ENCODE measurements at regions not wholly inside any gene's neighbourhood (a gene's known extent, or its start where the extent isn't known, plus 50 kb on each side); places are given as distances from the start of the nearest gene placed in this dataset.
"Not testable (repeated sequence)": the region's sequence is repeated elsewhere in the genome, so short reads cannot be mapped to it uniquely, and the experiment has no call there.

DNA sequence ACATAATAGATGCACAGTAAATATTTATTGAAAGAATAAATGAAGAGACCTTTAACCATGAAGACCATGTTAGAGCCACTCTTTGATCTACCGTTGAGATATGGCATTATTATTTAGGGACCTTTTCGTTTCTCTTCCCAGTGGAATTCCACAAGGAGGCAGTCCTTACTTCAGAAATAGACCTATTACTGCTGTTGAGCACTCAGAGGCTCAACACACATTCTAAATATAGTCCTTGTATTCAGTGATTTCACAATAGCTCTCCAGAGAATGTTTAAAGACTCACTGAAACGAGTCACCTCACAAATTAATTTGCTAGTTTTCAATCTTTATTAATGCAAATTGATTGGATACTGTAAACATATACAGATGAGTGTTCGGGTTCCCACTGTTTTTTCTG is 603.8 kb downstream of the CDH8 start:
- no peak for DNase-seq (ENCODE audit: low read depth)

DNA sequence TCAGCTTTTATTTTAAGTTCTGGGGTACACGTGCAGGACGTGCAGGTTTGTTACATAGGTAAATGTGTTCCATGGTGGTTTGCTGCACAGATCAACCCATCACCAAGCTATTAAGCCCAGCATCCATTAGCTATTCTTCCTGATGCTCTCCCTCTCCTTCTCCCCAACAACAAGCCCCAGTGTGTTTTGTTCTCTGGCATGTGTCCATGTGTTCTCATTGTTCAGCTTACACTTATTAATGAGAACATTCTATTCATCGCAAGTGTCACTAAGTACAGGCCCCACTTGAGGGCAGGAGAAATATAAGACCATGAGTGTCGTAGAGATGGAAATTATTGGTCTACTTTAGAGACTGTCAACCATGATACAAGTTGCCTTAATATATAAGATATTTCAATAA is 615.1 kb downstream of the CDH8 start:
- DNase-seq (ENCODE audit: low read depth) = no peak

DNA sequence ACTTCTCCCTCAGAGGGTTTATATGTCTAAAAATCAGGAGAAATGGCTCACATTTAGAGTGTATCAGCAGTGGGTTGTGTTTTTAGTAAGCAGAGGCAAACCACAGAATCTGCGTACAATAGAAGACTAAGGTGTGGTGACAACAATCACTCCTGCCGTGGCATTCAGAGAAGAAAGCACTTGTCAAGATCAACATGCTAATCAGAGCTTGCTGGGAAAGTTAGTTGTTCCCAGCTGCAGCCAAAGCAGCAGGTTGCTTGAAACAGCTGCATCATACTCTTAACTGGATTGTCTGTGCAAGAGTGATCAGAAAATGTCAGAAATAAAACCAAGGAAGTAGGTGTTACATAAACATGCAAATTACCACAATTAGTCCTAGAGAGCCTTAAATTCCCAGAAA is 616.4 kb downstream of the CDH8 start:
- DNase-seq (ENCODE audit: low read depth) = no peak

DNA sequence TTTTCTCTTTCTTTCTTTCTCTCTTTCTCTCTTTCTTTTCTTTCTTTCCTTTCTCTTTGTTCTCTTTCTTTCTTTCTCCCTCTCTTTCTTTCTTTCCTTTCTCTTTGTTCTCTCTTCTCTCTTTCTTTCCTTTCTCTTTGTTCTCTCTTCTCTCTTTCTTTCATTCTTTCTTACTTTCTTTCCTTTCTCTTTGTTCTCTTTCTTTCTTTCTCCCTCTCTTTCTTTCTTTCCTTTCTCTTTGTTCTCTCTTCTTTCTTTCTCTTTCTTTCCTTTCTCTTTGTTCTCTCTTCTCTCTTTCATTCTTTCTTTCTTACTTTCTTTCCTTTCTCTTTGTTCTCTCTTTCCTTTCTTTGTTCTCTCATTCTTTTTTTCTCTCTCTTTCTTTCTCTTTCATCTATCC is 617.4 kb downstream of the CDH8 start:
- DNase-seq (ENCODE audit: low read depth) = not testable (repeated sequence)

DNA sequence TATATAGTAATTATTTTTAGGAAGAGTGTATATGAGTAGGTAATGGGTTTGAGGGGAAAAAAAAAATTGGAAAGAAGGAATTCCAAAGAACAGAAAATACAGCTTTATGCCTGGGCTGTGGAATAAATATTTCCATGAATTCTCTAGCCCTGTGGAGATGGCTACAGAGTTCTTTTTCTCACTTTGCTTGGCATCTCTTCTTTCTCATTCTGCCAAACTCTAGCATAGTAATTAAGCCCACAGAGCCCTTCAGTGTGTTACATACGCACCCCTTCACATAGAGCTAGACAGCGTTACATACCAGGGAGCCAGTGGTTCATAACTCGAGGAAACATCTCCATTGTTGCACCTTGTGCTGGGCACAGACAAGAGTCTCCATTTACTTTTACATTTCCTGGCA is 621.1 kb downstream of the CDH8 start:
- DNase-seq (ENCODE audit: low read depth) = no peak

DNA sequence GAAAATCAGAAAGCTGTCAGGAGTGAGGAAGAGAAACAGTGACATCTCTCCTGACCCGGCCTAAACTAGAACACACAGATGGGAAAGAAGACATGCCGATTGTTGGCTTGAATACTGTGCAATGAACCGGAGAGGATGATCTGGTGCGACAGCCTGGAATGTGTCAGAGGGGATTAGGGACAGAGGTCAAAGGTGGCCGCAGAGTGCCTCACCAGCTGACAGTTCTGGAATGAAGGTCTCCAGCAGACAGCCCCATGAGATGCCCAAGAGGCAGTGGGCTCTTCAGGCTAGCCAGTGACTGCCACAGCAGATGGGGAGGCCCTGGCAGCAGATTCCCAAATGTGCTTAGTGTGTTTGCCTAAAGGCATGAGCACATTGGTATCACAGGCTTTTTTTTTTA is 623.2 kb downstream of the CDH8 start:
- DNase-seq (ENCODE audit: low read depth) = no peak

DNA sequence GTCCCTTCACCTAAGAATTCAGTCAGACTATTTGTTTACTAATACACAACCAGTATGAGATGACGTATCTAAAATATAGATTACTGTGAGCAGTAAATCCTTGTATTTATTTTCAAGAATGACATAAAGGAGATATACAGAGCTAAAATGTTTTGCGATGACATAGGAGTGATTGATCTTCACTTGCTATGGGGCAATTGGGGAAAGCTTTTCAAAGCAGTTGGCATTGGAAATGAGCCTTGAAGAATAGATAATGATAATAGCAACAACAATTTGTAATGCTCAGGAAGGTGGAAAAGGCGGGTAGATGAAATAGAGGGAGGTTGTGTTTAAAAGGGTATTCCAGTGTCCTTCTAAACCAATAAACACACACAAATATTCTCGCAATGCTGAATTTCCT is 623.7 kb downstream of the CDH8 start:
- DNase-seq (ENCODE audit: low read depth) = no peak

DNA sequence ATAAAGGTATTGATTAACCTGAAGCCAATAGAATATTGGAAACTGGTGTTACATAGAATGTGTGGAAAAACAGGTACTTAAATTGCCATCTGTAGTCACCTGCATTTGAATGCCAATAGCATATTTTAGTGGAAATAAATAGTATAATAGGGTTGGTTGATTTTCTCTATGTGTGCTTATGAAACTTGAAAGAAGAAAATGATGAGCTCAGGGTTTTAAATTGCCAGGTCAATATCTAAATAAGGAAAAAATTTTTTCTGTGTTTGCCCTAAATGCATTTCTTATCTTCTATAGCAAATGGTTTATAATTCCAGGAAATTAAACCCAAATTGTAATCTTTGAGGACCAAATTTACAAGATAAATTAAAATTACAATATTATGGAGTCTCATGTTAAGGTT is 626.6 kb downstream of the CDH8 start:
- no peak for DNase-seq (ENCODE audit: low read depth)

DNA sequence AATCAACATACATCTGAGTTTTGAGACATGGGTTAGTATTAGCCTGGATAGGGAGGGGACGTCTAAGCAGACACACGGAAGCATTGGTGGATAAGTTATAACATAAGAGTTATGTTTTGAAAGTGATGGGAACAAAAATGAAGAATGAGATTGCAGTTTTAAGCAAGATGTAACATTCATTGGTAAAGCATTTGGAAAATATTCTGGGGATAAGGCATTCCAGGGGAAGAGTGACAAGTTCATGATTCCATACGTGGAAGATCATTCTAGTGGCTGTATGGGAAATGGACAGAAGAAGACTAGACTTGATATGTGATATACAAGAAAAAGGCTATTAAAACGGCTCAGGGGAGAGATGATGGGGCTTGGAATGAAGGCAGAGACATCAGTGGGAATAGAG is 632.9 kb downstream of the CDH8 start:
- DNase-seq (ENCODE audit: low read depth) = no peak

DNA sequence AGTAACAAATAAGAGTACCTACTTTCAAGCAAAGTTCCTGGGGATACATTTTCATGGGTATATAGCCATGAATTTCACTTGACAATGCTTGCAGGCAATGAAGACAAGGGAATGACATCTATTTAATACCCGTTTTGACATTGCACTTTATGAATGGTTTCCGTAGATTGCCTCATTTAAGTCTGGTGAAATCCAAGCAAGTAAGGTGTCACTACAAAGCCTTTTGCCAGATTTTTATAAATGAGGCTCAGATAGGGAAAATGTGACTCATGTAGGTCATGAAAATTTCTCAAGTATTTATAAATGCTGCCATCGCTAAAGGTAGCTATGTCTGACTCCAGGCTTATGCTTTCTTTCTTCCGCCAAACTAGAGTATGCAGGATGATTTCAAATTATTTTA is 644.3 kb downstream of the CDH8 start:
- DNase-seq (ENCODE audit: low read depth) = no peak

DNA sequence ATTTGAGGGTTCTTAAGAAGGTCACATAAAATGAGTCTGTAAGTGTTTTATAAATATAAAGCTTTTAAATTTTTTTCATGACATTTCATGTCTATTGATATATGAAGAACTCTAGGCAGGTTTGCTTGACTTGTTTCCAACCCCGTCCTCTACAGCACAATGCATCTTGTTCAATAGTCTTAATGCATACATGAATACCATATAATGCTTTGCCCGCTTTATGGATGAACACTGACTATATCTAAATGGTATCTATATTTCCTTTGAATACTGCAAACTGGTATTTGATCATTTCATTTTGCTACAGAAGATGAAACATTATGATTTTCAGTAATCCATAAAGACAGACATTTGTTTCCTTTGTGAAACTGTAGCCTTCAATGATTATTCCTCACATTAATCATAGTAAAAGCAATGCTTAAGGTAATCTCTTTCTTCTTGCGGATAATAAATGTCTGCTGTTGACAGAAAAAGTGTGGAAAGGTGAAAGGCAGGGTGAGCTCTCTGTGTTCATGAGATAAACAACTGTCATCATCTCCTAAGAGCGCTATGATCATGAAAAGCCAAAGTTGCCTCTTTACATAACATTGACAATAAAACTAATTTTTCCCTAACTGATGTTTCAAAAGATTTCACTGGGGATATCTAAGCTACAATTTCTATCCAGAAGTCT is 645.1 kb downstream of the CDH8 start:
- no peak for DNase-seq (ENCODE audit: low read depth)

DNA sequence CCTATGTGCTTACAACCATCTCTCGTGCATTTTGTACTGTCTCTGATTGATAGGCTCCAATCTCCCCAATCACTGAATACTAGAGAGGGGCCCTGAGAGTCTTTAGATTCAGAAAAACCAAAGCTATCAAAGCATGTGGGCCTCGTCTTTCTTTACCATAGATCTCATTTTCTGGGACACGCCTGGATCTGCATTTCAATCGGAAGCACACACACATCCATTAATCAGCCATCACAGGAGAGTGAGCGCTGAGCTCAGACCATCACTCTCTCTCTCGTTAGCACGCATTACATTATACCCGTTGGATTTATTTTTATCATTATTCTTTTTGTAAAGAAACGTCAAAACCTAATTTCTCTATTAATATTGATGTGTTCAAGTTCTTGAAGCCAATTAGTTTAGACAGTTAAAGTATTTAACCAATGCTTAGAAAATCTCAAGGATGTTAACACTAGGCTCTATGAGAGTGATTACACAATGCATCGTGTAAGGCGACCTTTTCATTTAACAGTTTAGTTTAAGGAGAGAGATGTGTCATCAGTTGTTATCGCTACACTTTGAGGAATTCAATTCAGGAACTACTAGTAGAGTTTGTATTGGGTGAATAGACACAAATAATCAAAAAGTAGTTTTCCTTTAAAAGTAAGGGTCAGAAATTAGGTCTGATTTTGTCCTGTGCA is 650.7 kb downstream of the CDH8 start:
- DNase-seq (ENCODE audit: low read depth) = no peak

DNA sequence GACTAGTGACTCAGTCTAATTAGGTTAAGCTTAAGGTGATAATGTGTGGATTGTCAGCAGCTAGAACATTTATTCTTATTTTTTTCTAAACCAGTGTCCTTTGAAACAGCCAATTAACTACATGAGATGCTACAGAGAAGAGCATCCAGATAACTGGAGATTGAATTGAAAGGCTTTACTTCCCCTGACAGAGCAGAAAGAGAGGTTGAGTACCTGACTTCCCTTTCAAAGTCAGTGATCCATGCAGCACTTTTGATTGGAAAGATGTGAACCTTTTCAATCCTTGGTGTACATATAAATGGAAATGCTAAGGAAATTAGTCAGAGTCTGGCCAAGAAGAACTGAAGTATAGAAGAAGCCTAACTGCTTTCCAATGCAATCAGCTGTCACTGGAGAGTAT is 653.8 kb downstream of the CDH8 start:
- no peak for DNase-seq (ENCODE audit: low read depth)

DNA sequence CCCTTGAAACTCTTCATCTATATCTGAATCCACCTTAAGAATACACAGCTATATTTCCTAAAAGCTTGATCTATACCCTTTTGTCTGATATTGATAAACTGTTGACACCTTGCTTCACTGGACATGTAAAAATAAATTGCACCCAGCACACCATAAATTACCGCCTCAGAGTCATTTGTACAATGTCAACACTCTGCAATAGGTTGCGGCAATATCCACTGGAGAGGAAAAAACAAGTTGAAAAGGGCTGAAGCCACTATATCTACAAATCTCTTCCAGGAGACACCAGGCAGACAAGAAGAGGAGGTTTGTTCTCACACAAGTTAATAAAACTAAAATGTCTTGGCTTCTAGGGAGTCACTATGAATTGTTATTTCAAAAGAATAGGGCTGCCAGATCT is 656.9 kb downstream of the CDH8 start:
- no peak for DNase-seq (ENCODE audit: low read depth)

DNA sequence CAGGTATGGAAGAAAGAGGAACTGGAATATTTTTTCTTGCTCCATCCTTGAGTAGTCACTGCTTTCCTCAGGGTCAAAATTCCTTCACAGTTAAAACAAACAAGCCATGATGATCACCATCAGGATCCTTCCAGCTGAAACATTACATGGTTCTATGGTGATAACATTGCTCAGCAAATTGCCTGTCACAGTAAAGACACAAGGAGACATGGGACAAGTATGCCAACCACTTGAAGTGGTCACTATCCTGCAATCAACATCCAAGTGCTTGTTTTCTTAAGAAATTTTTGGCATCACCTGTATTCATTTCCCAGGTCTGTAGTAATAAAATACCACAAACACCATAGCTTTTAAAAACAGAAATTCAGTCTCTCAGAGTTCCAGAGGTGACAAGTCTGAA is 662.2 kb downstream of the CDH8 start:
- DNase-seq (ENCODE audit: low read depth) = no peak

DNA sequence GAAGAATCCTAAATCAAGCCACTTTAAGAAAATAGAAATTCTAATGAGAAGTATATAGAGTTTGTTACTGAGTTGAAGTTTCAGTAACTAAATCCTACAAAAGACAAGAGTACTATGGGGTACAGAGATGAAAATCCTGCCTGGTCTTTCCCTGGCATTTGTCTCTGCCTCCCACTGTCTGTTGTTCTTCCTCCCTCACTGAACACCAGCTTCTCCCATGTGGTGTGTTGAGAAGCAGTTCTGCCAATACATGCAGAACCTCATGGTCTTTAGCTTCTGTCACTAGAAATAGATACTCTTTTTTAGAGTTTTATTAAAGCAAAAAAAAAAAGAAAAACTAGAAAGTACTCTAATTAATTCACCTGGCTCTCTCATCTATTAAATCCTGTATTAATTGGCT is 664.4 kb downstream of the CDH8 start:
- DNase-seq (ENCODE audit: low read depth) = no peak

DNA sequence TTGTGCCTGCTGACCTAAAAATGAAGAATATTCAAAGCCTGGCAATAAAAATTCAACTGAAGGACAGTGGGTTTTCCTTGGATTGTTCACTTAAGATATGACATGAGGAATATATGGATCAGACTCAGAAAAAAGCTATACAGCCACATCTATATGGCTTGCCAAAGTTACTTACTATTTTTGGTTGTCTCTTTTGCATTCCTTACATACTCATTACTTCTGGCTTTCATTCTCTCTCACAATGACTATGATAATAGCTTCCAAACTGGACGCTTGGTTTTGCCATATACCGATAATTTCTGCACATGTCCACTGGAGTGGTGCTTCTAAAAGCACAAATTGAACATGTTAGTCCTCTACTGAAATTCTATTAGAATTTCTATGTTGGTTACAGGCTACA is 664.9 kb downstream of the CDH8 start:
- DNase-seq (ENCODE audit: low read depth) = no peak

DNA sequence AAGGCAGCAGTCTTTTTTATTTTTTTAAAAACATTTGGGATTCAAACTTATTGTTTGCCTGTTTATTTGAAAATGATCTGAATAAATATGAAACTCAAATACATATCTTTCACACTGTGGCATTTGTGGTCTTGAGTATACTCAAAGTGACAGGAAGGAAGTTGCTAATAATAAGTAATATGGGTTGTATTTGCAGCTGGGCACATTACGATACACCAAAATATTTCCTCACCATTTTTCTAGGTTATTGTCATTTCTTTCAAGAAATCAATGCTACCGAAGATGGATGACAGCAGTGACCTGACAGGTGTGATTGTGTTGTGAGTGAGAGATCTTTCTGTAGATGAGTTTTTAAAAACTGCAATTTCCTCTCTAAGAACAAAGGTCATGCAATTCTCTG is 665.7 kb downstream of the CDH8 start:
- no peak for DNase-seq (ENCODE audit: low read depth)

DNA sequence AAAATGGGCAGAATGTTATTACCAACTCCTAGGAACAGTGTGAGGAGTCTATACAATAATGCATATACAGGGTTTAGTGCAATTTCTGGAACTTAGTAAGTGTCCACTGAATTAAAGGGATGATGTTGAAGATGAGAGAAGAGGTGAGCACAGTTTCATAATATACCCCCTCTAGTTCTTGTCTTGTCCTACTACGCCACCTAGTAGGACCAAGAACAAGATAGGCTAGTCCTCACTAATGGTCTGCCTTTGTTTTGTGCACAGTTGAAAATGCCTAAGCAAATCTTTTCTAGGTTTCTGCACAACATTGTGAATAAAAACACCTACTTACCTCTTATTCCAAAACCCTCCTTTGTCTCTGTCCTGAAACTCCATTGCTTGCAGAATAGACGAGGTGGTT is 670.2 kb downstream of the CDH8 start:
- DNase-seq (ENCODE audit: low read depth) = no peak

DNA sequence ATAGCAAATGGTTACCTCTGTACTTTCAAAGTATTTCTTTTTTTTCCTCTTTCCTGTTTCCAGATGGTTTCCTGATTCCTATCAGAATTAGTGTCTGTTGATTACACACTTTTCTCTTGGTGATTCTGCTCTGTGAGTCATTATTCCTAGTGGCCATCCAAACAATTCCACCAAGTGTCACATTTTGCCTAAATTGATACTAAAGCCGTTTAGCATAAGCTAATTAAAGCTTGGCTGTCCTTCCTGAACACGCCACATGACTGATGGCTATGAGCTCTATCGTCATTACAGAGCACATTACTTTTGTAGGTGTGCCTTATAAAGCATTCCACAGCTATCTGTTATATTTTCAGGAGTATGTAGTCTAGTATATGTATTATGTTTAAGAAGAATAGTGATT is 671.2 kb downstream of the CDH8 start:
- no peak for DNase-seq (ENCODE audit: low read depth)

DNA sequence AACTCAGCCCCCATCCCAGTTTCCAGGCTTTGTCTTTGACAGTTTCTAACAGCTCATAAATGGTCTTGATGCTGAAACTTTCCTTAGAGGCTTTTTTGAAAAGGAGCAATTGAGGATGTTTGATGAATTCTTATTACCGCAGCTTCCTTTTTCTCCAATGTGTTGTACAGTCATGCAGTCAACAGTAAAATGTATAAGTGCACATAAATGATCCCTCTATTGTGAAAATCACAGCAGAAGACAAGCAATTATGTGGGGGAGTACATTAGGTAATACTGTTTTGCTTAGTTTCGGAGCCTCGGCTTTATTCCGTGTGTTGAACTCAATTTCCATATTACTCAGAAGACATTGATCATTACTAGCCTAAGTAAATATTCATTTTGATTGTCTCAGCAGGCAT is 673.7 kb downstream of the CDH8 start:
- no peak for DNase-seq (ENCODE audit: low read depth)

DNA sequence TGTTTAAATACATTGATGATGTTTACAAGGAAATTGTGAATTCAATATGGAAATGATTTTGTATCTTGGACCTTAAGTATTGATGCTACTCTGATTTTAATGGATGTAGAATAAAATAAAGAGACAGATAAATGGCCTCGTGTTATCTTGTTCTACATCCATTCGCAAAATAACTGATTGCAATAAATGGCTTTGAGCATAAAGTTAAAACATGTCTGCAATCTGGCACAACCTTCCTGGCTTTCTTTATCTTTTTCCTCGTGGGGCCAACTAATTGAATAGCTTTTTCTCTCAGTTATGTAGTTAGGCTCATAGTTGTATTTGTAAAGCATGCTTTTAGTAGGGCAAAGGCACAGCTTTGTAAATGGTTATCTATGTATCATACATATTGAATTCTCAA is 691.4 kb downstream of the CDH8 start:
- no peak for DNase-seq (ENCODE audit: low read depth)

DNA sequence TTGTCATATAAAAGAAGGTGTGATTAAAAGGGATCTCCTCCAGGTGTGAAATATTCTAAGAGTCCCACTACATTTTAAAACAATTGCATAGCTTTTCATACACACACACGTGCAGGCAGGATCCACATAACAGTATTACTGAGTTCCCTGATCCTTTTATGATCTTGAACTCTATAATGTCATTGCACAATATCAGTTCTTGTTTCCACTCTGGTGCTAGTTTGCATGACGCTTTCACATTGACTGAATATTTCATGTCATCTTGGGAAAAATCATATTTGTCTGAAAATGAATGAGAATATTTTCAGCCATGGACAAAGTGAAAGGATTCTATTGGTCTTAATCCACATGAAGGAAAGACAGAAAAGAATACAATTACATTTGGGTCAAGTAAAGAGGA is 703.8 kb downstream of the CDH8 start:
- DNase-seq (ENCODE audit: low read depth) = no peak

DNA sequence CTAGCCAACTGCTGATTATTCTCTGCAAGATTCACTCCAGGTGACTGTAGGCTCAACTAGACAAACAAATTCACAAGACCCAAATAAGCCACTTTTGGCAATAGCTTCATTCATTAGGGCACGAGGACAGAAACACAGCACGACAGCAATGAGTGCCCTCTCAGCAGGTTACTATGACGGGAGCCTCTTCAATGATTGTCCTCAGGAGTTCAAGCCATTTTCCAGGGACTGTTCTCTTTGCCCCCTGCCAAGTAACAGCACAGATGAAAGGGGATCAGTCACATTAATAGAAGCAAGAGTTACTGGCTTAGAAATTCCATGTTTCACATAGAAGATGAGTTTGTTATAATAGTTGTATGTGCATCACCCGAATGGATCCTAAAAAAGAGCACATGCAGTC is 712.2 kb downstream of the CDH8 start:
- no peak for DNase-seq (ENCODE audit: low read depth)
